HEK293T (cell line): ENCODE measurements at regions not wholly inside any gene's neighbourhood (a gene's known extent, or its start where the extent isn't known, plus 50 kb on each side); places are given as distances from the start of the nearest gene placed in this dataset.

Experiments used
- BHLHE40 ChIP-seq: fragments of 450-650 bp; IDR thresholded peaks from 2 replicates; pipeline ENCODE4 v1.6.1; 2016; ENCODE audit warnings: mild to moderate bottlenecking, moderate library complexity, borderline replicate concordance
- CTBP1 ChIP-seq: fragments of 450-650 bp; IDR thresholded peaks from 2 replicates; pipeline ENCODE4 v1.6.1; 2016; ENCODE audit warnings: borderline replicate concordance
- ELF4 ChIP-seq: fragments of 450-650 bp; IDR thresholded peaks from 2 replicates; pipeline ENCODE4 v1.6.1; 2017; ENCODE audit warnings: antibody characterized with exemption
- NFRKB ChIP-seq: fragments of 450-650 bp; IDR thresholded peaks from 2 replicates; pipeline ENCODE4 v1.6.1; 2016; ENCODE audit warnings: mild to moderate bottlenecking, moderate library complexity
- SP1 ChIP-seq: fragments of 450-650 bp; IDR thresholded peaks from 2 replicates; pipeline ENCODE4 v1.6.1; 2017
- ZNF384 ChIP-seq: fragments of 450-650 bp; IDR thresholded peaks from 2 replicates; pipeline ENCODE4 v1.6.1; 2016

DNA sequence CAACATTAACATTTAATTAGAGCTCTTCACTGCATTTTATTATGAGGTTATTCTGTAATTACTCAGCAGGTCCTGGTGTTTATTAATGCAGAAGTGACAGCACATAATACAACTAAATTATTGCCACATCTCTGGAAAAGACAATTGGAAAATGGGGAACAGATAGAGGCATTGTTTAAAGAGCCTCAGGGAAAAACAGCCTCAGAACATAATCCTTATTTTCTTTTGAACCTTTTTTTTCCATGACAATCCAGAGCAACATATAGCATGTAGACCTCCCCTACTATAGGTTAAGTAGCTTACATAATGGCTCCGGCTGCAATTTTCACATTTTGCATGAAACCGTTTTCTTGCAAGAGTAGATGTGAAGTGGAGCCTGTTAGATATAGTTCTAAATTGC is 87.2 kb downstream of the RMI1 start:
- no peak for TF ChIP-seq SP1
- no peak for TF ChIP-seq CTBP1
- TF ChIP-seq ELF4: no peak
- TF ChIP-seq BHLHE40: no peak
- TF ChIP-seq ZNF384: no peak
- TF ChIP-seq NFRKB: no peak
